IMR-90 (cell line): ENCODE measurements at regions not wholly inside any gene's neighbourhood (a gene's known extent, or its start where the extent isn't known, plus 50 kb on each side); places are given as distances from the start of the nearest gene placed in this dataset.

Experiments used
- ATAC-seq: fragments of 200-7000 bp; cut with Tn5 transposase; 2 replicates; pipeline ENCODE4 v1.9.1; 2020; ENCODE audit warnings: low read depth, mild to moderate bottlenecking, moderate library complexity
- BruUV-seq: library from RNA; stranded (reverse); fragments of 400-500 nt; replicated peaks from 2 replicates; lab custom pipeline; 2021; lab: Mats Ljungman, UMichigan
- CTCF ChIA-PET: fragments of 300-600 bp; formaldehyde crosslinking; extraction: SDS; loops from one replicate; lab custom pipeline; 2021; ENCODE audit warnings: antibody characterized with exemption; lab: Yijun Ruan, JAX
- POLR2A ChIA-PET: fragments of 300-600 bp; sonication (Branson Sonifier 250); formaldehyde crosslinking; loops from one replicate; lab custom pipeline; 2022; ENCODE audit warnings: antibody characterized with exemption; ENCODE audit not compliant: unreplicated experiment; lab: Charles Lee
- DNase-seq: peaks from one replicate; pipeline ENCODE4 v3.0.0; 2013
- H2AFZ ChIP-seq: replicated peaks from 2 replicates; pipeline ENCODE3; 2013; ENCODE audit warnings: low read length, mild to moderate bottlenecking; ENCODE audit not compliant: poor library complexity
- H2AK5ac ChIP-seq: 2 replicates; pipeline ENCODE4 v1.6.1; 2013; ENCODE audit warnings: low read depth, low read length, inconsistent platforms
- H2AK9ac ChIP-seq: replicated peaks from 2 replicates; pipeline ENCODE3; 2013; ENCODE audit warnings: mild to moderate bottlenecking, low read depth, low read length, moderate library complexity; ENCODE audit not compliant: poor library complexity
- H2BK120ac ChIP-seq: 2 replicates; pipeline ENCODE4 v1.6.1; 2013; ENCODE audit warnings: low read depth, low read length, inconsistent platforms
- H2BK15ac ChIP-seq: 3 replicates; pipeline ENCODE4 v1.6.1; 2013; ENCODE audit warnings: low read depth, low read length, inconsistent platforms
- H2BK20ac ChIP-seq: 2 replicates; pipeline ENCODE4 v1.6.1; 2013; ENCODE audit warnings: low read depth, mild to moderate bottlenecking, inconsistent platforms, low read length, moderate library complexity
- H2BK5ac ChIP-seq: 2 replicates; pipeline ENCODE4 v1.6.1; 2013; ENCODE audit warnings: mild to moderate bottlenecking, low read depth, low read length, inconsistent platforms; ENCODE audit not compliant: poor library complexity, severe bottlenecking
- H3K14ac ChIP-seq: replicated peaks from 2 replicates; pipeline ENCODE4 v1.6.1; 2013; ENCODE audit warnings: low read depth, low read length, inconsistent platforms
- H3K18ac ChIP-seq: 2 replicates; pipeline ENCODE4 v1.6.1; 2013; ENCODE audit warnings: low read depth, low read length, control low read depth
- H3K23ac ChIP-seq: 2 replicates; pipeline ENCODE4 v1.6.1; 2013; ENCODE audit warnings: low read depth, low read length, inconsistent platforms
- H3K27ac ChIP-seq: 2 replicates; pipeline ENCODE4 v1.5.1; 2013; ENCODE audit warnings: mild to moderate bottlenecking, control low read depth, low read length; ENCODE audit not compliant: insufficient read depth
- H3K27me3 ChIP-seq: 2 replicates; pipeline ENCODE4 v1.6.1; 2013; ENCODE audit warnings: low read length; ENCODE audit not compliant: control insufficient read depth, insufficient read depth
- H3K36me3 ChIP-seq: 2 replicates; pipeline ENCODE4 v1.6.1; 2013; ENCODE audit warnings: low read length, mixed read lengths; ENCODE audit not compliant: control insufficient read depth, insufficient read depth
- H3K4ac ChIP-seq: 2 replicates; pipeline ENCODE4 v1.6.1; 2013; ENCODE audit warnings: low read depth, low read length, inconsistent platforms
- H3K4me1 ChIP-seq: 2 replicates; pipeline ENCODE4 v1.6.1; 2013; ENCODE audit warnings: low read length, mixed read lengths; ENCODE audit not compliant: control insufficient read depth, insufficient read depth
- H3K4me2 ChIP-seq: 2 replicates; pipeline ENCODE4 v1.6.1; 2013; ENCODE audit warnings: low read depth, mild to moderate bottlenecking, control low read depth, low read length, moderate library complexity
- H3K4me3 ChIP-seq: 2 replicates; pipeline ENCODE4 v1.5.1; 2013; ENCODE audit warnings: low read depth, mild to moderate bottlenecking, control low read depth, low read length, moderate library complexity; ENCODE audit not compliant: insufficient read depth
- H3K56ac ChIP-seq: 2 replicates; pipeline ENCODE4 v1.6.1; 2013; ENCODE audit warnings: low read length, inconsistent platforms; ENCODE audit not compliant: insufficient read depth; ENCODE audit errors: extremely low read depth
- H3K79me1 ChIP-seq, 2 experiments: 2 replicates each; pipeline ENCODE4 v1.6.1; 2013; ENCODE audit warnings: low read length in 2 of 2, inconsistent platforms in 1 of 2, low read depth in 1 of 2
- H3K9ac ChIP-seq: 2 replicates; pipeline ENCODE4 v1.6.1; 2013; ENCODE audit warnings: low read depth, low read length, control low read depth
- H3K9me1 ChIP-seq: 2 replicates; pipeline ENCODE4 v1.6.1; 2013; ENCODE audit warnings: low read length, inconsistent platforms; ENCODE audit not compliant: insufficient read depth
- H3K9me3 ChIP-seq: 2 replicates; pipeline ENCODE4 v1.6.1; 2013; ENCODE audit warnings: low read length; ENCODE audit not compliant: control insufficient read depth, insufficient read depth
- H4K20me1 ChIP-seq: 2 replicates; pipeline ENCODE4 v1.6.1; 2013; ENCODE audit warnings: low read length, inconsistent platforms; ENCODE audit not compliant: insufficient read depth
- H4K5ac ChIP-seq: 2 replicates; pipeline ENCODE4 v1.6.1; 2013; ENCODE audit warnings: mild to moderate bottlenecking, low read depth, low read length, control low read depth
- H4K8ac ChIP-seq, 2 experiments: 2 replicates each; pipeline ENCODE4 v1.6.1; 2013; ENCODE audit warnings: low read depth in 2 of 2, low read length in 2 of 2, control low read depth in 1 of 2, inconsistent platforms in 1 of 2
- H4K91ac ChIP-seq: 2 replicates; pipeline ENCODE4 v1.6.1; 2013; ENCODE audit warnings: low read depth, low read length, inconsistent platforms; ENCODE audit not compliant: insufficient read depth
- BHLHE40 ChIP-seq: fragments of 150-350 bp; IDR thresholded peaks from 2 replicates; pipeline ENCODE4 v1.6.1; 2016; ENCODE audit warnings: mild to moderate bottlenecking, low read depth, low read length
- CEBPB ChIP-seq: IDR thresholded peaks from 2 replicates; pipeline ENCODE4 v1.6.1; 2012; ENCODE audit warnings: low read depth, low read length, improper control_type of control experiment
- CHD1 ChIP-seq: IDR thresholded peaks from 2 replicates; pipeline ENCODE4 v1.6.1; 2012; ENCODE audit warnings: low read depth, low read length, improper control_type of control experiment
- CTCF ChIP-seq: conservative IDR thresholded peaks from 2 replicates; pipeline ENCODE4 v1.5.1; 2012; ENCODE audit warnings: mild to moderate bottlenecking, low read depth, low read length, improper control_type of control experiment
- ELK1 ChIP-seq: fragments of 150-350 bp; IDR thresholded peaks from 2 replicates; pipeline ENCODE4 v1.6.1; 2016; ENCODE audit warnings: low read depth, mild to moderate bottlenecking, low read length, moderate library complexity, borderline replicate concordance
- FOS ChIP-seq: fragments of 150-350 bp; IDR thresholded peaks from 2 replicates; pipeline ENCODE4 v1.6.1; 2016; ENCODE audit warnings: low read depth, low read length
- MAZ ChIP-seq: IDR thresholded peaks from 2 replicates; pipeline ENCODE4 v1.6.1; 2012; ENCODE audit warnings: low read depth, mild to moderate bottlenecking, low read length, improper control_type of control experiment, moderate library complexity, borderline replicate concordance
- MXI1 ChIP-seq: IDR thresholded peaks from 2 replicates; pipeline ENCODE4 v1.6.1; 2012; ENCODE audit warnings: low read depth, mild to moderate bottlenecking, low read length, moderate library complexity, borderline replicate concordance
- NFE2L2 ChIP-seq: fragments of 150-350 bp; IDR thresholded peaks from 2 replicates; pipeline ENCODE4 v1.6.1; 2016; ENCODE audit warnings: low read depth, mild to moderate bottlenecking, low read length
- POLR2A ChIP-seq: IDR thresholded peaks from 2 replicates; pipeline ENCODE4 v1.6.1; 2012; ENCODE audit warnings: mild to moderate bottlenecking, low read depth, low read length
- RAD21 ChIP-seq: IDR thresholded peaks from 2 replicates; pipeline ENCODE4 v1.6.1; 2012; ENCODE audit warnings: low read length, improper control_type of control experiment
- RCOR1 ChIP-seq: IDR thresholded peaks from 2 replicates; pipeline ENCODE4 v1.6.1; 2012; ENCODE audit warnings: mild to moderate bottlenecking, low read length, improper control_type of control experiment; ENCODE audit not compliant: insufficient replicate concordance
- RFX5 ChIP-seq: IDR thresholded peaks from 2 replicates; pipeline ENCODE4 v1.8.0; 2012; ENCODE audit warnings: low read depth, mild to moderate bottlenecking, low read length, moderate library complexity
- SMC3 ChIP-seq: fragments of 150-350 bp; IDR thresholded peaks from 2 replicates; pipeline ENCODE4 v1.6.1; 2016; ENCODE audit warnings: low read depth, mild to moderate bottlenecking, antibody characterized with exemption, low read length, moderate library complexity
- USF2 ChIP-seq: fragments of 150-350 bp; IDR thresholded peaks from 2 replicates; pipeline ENCODE4 v1.6.1; 2017; ENCODE audit warnings: mild to moderate bottlenecking, antibody characterized with exemption, low read length, low read depth
- WGBS, 2 experiments: methylation state at CpG; one replicate each; pipeline versions ENCODE4 v1.1.5 to v1.1.7; 2013; ENCODE audit warnings: missing lambda C conversion rate in 2 of 2; ENCODE audit not compliant: insufficient read length in 1 of 2; ENCODE audit errors: extremely low coverage in 2 of 2; 5-methylcytosine and 5-hydroxymethylcytosine counted together
- dilution Hi-C: fragments of 300-500 bp; cut with HindIII; formaldehyde crosslinking; loops from one replicate; pipeline ENCODE4 v1.14.3; 2018; ENCODE audit warnings: low sequenced_read_pairs; ENCODE audit not compliant: unreplicated experiment
- in situ Hi-C: fragments of 300-500 bp; cut with MboI; formaldehyde crosslinking; loops from 3 replicates; pipeline ENCODE4 v1.14.3; 2019; ENCODE audit warnings: low sequenced_read_pairs, inconsistent platforms, mixed read lengths
- intact Hi-C: fragments of 100-400 bp; cut with micrococcal nuclease; formaldehyde crosslinking; loops from 2 replicates; pipeline ENCODE4 v1.10.0; 2022

GRCh38 chr6:6080975-6081374 is 74.2 kb upstream of the NRN1 start:
- H3K27ac ChIP-seq = no peak overlapping the region
- TF ChIP-seq SMC3 (no peak), MXI1 (no peak), MAZ (no peak), RAD21 (no peak), RCOR1 (no peak), BHLHE40 (no peak), ELK1 (no peak), CTCF (no peak), RFX5 (no peak), POLR2A (no peak), FOS (no peak), USF2 (no peak), NFE2L2 (no peak), CEBPB (no peak), CHD1 (no peak)
- no TSS peak for BruUV-seq
- H3K23ac ChIP-seq = no peak overlapping the region
- H2AFZ ChIP-seq = no peak overlapping the region
- H4K20me1 ChIP-seq = no peaks in the 10 kb centered on the region
- intact Hi-C loops = no loop called here
- no peak overlapping the region for H2BK120ac ChIP-seq
- H3K36me3 ChIP-seq = no peaks in the 10 kb centered on the region
- H2BK15ac ChIP-seq = no peak overlapping the region
- H3K9me1 ChIP-seq = no peaks in the 10 kb centered on the region
- no peak overlapping the region for H3K4me2 ChIP-seq
- H3K27me3 ChIP-seq = no peaks in the 10 kb centered on the region
- H3K4me3 ChIP-seq = no peak overlapping the region
- ChIA-PET POLR2A (no interaction called here), CTCF (no interaction called here)
- H2BK20ac ChIP-seq = no peak overlapping the region
- dilution Hi-C loops = no loop called here
- H3K4ac ChIP-seq = no peak overlapping the region
- in situ Hi-C loops = no loop called here
- no peak overlapping the region for H3K18ac ChIP-seq
- H3K14ac ChIP-seq = no peak overlapping the region
- no peaks in the 10 kb centered on the region for H3K79me1 ChIP-seq
- DNase-seq = no peak
- no peak overlapping the region for H3K56ac ChIP-seq
- no peak for ATAC-seq
- peaks cover 16% of the 10 kb centered on the region for H3K9me3 ChIP-seq
- H2AK9ac ChIP-seq = no peak overlapping the region
- H2AK5ac ChIP-seq = no peak overlapping the region
- no peak overlapping the region for H4K91ac ChIP-seq
- no peak overlapping the region for H3K9ac ChIP-seq
- H4K5ac ChIP-seq = no peak overlapping the region
- no peaks in the 10 kb centered on the region for H3K4me1 ChIP-seq
- WGBS, 2 experiments = 47% methylated on average over 3 of the region's 4 CpGs; no CpG with 5 or more reads in 1 of the 2 experiments
- H2BK5ac ChIP-seq = no peak overlapping the region
- H4K8ac ChIP-seq = no peak overlapping the region
